ENCODE measurements at regions not wholly inside any gene's neighbourhood (a gene's known extent, or its start where the extent isn't known, plus 50 kb on each side); places are given as distances from the start of the nearest gene placed in this dataset.

DNA sequence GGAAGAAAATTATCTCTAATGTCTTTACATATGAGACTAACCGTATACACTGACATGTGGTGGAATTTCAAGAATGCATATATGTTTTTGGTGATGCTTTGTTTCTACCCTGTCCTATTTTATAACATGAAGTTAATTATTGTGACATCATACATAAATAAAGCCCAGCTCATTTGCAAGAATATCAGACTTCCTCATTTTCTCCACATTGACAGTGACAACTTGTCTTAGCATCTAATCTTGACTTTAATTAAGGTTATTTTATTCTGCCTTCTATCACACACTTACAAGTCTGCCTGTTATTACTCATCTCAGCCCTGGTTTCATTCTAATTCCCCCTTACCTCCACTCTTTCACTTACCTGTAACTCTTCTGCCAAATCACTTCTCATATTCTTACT is 140.6 kb upstream of the STARD13 start:
- TF ChIP-seq, protein P1, sequence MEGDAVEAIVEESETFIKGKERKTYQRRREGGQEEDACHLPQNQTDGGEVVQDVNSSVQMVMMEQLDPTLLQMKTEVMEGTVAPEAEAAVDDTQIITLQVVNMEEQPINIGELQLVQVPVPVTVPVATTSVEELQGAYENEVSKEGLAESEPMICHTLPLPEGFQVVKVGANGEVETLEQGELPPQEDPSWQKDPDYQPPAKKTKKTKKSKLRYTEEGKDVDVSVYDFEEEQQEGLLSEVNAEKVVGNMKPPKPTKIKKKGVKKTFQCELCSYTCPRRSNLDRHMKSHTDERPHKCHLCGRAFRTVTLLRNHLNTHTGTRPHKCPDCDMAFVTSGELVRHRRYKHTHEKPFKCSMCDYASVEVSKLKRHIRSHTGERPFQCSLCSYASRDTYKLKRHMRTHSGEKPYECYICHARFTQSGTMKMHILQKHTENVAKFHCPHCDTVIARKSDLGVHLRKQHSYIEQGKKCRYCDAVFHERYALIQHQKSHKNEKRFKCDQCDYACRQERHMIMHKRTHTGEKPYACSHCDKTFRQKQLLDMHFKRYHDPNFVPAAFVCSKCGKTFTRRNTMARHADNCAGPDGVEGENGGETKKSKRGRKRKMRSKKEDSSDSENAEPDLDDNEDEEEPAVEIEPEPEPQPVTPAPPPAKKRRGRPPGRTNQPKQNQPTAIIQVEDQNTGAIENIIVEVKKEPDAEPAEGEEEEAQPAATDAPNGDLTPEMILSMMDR (IDR thresholded peaks at IDR 0.05; ENCODE audit: low read length) = no peak
- TF ChIP-seq EZH2phosphoT487 (IDR thresholded peaks at IDR 0.05; ENCODE audit: low read length) (no peak), EZH2 (optimal IDR thresholded peaks at IDR 0.05; ENCODE audit: low read depth, low read length) (no peak)
